Right renal pelvis (tissue), 4 donors: ENCODE measurements at regions not wholly inside any gene's neighbourhood (a gene's known extent, or its start where the extent isn't known, plus 50 kb on each side); places are given as distances from the start of the nearest gene placed in this dataset.

Source experiments
- DNase-seq, 4 donors: peaks; one replicate each; pipeline ENCODE4 v3.0.0-alpha.2; 2013; ENCODE audit warnings: low read depth in 4 of 4, low spot score in 3 of 4, missing footprints in 1 of 4

DNA sequence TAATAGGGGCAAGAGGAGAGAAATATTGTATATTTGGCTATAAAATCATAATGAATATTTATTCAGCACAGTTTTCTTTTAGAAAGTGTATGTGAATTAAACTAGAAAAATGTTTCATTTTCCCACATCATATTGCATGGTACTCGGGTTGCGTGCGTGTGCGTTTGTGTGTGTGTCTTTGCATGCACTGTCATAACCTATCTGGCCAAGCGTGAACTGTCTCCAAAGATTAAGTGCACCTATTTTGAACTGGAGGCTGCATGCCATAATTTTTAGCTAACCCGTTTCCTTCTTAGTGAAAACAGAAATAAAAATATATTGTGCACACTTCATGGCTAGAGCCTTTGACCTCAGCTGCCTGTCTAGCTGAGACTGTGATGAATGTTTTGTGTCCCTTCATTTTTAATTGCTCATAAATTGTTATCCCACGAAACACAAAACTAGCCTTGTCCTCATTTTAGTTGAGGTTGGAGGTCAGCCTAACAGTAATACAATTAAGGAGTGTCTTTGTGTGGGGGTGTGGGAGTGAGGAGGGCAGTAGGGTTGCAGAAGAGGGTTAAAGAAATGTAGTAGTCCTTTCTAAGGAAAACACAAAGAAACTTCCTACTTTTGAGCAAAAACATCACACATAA, 336.1 kb upstream of the POU3F2 start:
- DNase-seq: peak in 1 of 4 donors; percentile 12

DNA sequence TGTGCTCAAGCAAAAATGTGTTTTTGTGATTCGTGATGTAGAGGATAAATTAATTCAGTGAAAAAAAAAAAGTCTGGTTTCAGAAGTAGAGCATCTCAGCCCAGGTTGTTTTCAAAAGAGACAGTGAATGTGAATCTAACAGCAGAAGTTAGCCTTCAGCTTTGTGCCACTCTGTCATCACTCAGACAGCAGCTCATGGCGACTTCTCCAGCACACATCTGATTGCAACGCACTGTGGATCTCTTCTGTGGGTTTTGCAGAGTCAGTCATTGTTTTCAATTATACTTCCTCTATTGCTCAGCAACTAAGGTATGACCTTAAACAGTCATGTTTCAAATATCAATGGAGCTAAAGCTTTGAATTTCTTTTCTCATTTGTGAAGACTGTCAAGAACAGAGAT, 335.5 kb upstream of the POU3F2 start:
- no peak for DNase-seq

DNA sequence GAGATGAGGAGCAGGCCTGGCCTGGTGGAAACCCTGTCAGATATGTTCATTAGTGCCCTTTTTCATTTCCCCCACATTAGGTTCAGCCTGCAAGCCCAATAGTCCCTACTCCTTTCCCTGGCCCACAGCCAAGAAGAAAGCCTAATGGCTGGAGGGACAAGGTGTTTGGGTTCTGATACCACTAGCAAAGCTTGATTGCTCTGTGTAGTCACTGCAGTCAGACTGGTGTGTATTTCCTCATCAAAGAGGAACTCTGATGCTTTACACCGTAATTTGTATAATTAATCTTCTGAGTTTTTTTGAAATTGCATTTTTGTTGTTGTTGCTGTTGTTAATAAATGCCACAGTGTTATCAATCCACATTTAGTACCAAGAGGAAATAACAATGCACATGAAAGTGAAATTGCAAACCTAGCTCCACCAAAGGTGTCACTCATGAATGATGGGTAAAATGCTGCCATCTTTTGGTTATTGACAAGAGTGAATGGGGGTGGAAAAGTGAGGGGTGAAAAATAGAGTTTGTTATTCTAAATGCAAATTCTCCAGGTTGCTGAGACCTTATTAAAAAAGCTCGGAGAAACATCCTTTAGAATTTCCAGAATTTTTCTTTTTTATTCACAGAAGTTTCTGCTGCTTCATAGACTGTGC, 320.2 kb upstream of the POU3F2 start:
- DNase-seq: no peak

DNA sequence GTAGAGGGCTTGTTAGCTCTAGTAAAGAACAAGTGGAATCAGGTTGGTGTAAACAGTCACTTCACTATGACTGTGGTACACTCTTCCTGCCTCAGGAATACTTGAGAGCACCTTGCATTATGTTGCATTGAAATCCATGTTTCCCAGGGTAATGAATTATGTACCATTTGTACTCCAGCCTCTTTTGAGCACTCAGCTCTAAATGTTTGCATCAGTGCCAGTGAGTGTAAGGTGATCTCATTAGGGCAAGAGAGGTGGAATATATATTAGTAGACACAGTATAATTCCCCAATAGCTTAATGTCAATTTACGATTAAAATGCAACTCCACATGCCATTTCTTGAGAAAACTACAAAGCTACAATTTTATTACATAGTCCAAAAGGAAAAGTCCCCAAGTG, 319.6 kb upstream of the POU3F2 start:
- no peak for DNase-seq

DNA sequence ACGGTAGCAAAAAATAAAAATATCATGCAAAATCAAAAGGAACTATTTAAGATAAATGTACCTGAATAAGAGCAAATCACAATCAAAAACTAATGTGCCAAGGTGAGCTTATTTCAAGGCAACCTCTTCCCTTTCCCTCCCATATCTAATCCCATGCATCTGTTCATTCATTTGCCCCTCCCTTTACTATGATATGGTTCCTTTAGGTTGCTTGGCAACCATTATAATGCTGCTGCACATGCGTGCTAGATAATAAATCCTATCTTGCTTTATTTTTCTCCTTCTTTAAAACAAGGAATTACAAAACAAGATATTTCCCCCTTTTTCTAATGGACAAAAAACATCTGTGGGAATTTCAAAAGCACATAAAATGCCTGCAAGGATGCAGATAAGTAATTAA, 318.2 kb upstream of the POU3F2 start:
- no peak for DNase-seq

DNA sequence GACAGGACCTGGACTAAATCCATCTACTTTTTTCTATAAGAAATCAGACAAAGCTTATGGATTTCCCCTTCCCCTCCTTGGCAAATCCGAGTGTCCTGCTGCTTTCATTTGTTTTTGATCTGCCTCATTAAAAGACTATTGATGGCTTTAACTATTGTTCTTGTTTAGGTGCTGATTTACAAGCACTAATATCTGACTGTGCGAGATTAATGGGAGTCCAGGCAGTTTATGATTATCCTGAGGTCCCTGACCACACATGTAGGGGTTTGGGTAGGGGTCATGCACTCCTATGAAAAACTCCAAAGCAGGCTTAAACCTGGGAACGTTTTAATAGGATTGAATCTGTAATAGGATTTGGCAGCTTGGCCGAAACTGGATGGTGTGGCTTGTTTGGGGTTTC, 317.5 kb upstream of the POU3F2 start:
- DNase-seq: no peak

DNA sequence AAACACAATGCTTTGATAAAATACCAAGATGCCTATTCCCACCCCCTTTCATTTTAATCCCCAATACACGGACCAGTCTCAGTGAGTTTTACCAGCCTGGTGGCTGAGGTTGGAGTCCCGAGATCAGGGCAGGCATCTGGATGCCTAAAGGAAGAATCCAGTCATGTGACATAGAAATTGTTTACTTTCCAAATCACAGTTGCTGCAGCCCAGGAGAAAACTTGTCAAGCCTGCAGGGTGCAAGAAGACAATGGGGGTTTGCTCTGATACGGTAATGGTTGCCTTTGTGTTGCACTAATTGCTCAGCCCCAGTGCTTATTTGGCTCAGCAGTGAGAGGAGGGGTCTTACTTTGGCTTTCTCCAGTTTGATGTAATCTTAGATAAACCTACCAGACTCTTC, 308.5 kb upstream of the POU3F2 start:
- DNase-seq: no peak

DNA sequence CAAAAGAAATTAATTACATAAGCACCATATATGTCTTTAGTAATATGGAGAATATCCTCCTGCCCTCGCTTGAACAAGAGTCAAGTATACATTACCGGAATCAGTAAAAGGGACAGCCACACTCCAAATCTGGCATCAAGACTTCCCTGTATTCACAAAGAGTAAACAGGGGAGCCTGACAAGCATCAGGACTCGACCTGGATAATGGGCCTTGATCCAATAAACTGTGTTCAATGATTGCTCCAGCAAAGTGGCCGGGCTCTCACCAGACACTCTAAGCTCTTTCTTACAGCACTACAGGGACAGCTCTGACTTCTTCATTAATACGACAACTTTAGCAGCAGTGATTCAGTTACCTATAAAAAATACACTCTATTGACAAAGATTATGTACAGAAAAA, 307.9 kb upstream of the POU3F2 start:
- no peak for DNase-seq

DNA sequence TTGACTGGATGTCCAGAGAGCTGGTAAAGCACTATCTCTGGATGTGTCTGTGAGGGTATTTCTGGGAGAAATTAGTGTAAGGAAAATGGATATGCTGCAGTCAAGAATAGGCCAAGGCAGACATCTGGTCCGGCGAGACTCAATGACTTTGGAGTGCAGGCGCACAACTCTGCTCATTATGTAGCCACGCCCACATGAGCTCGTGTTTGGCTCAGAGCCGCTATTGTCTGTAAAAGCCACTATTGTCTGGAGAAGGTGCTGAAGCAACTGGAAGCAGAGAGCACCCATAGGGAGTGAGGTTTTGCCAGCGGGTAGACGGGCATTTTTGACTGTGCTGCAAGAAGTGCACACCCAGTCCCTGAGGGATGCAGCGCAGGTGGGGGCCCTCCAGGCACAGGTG, 305.0 kb upstream of the POU3F2 start:
- no peak for DNase-seq

DNA sequence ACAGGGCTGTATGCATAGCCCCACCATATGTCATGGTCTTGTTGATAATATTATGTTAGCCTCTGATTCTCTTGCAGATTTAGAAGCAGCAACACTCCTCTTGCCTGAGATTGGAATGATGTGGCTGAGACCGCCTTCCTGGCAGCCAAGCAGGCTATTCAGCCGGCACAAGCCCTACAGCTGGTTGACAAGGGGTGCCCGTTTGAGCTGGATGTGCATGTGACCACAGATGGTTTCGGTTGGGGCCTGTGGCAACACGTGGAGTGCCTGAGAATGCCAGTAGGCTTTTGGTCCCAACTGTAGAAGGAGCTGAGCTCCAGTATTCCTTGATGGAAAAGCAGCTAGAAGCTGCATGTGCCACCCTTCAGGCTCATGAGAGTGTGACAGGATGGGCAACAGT, 303.6 kb upstream of the POU3F2 start:
- no peak for DNase-seq

DNA sequence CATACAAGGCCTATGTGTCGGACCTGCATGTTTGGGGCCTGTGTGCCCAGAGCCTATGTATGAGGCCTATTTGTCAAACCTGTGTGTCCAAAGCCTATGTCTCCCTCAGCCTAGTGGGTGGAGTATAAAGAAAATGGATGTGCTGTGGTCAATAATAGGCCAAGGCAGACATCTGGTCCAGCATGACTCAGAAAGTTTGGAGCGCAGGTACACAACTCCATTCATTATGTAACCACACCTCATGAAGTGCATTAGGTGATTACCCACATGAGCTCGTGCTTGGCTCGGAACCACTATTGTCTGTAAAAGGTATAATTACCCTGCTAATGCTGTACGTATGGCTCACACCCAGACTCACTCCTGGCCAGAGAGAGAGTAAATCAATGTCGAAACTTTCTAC, 302.4 kb upstream of the POU3F2 start:
- DNase-seq: no peak

DNA sequence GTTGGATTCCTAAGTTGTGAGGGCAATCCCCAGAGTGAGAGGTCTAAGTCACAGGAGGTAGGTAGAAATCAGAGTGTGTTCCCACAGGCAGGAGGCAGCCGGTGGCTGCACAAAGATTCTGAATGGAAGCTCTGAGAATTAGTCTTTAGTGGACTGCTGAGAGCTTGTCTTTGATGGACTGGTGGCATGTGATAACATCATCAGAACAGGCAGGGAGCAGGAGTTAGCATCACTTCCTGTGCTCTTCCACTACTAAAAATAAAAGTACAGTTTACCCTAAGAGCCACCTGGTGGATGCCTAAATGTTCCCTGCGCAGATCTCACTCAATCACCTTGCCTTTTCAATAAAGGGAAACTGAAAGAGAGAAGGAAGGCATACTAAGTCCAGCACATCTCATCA, 294.6 kb upstream of the POU3F2 start:
- no peak for DNase-seq

DNA sequence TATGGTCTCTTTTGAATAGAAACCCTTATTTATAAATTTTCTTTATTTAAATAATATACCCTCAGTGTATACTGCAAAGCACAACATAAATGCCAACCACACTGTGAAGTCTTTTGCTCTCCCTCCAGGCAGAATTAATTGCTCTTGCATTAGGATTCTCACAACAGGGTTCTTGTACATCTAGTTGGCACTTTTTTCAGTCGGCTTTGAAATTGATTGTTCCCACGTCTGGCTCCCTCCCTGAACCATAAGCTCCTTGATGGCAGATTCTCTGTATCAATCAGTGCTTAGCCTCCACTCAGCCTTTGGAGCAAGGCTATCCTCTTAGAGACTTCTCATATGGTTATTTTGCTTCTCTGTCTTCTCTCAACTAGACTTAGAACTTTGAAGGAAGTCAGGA, 288.0 kb upstream of the POU3F2 start:
- no peak for DNase-seq

DNA sequence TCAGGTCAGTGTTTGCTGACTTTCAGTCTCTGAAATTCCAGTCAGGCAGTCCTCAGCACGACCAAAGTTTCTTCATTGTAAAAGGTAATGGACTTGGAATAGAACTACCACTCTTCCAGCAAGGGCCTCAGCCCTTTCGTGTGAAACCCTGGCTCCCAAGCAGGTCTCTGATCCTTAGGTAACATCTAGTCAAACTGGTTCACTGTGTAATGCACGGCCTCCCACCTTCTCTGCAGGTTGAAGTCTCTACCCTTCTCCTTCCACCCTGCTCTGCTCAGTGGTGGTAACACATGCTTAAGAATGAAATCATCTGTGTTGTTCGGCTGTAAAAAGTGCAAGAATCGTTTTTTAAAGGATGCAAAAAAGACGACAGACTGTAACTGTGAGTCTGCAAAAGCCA, 287.2 kb upstream of the POU3F2 start:
- DNase-seq: no peak

DNA sequence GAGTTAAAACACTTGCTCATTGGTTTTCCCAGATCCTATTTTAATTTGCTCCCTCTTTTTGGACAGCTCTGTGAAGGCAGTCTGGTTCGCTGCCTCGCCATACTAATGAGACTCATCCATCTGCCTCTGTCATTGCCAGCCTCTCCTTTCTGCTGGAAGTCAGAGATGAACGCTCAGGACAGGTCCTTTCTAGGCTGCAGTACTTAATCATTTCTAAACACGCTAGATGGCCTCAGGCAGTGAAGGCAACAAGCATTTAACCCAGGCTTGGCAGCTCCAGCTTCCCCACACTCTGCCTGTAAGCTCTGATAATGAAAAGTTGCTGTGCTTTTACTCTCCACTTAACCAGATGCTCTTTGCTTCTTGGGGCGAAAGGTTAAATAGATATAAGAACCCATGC, 286.7 kb upstream of the POU3F2 start:
- no peak for DNase-seq

DNA sequence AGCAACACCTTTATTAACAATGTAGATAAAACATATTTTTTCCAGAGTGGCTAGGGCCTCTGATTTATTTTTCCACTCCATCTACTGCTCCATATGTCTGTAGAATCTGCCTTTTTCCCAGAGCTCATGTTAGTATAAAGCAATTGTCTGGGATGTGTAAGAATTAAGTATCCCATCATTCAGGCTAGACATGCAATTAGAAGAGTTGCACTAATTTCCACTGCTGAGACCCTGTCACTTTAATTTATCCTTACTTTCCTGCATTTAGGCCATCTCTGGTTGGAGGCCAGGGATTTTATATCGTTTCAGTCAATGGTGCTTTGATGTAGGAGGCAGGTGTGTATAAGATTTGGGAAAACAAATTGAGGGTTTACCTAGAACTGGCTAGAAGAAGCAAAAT, 286.1 kb upstream of the POU3F2 start:
- DNase-seq: no peak

DNA sequence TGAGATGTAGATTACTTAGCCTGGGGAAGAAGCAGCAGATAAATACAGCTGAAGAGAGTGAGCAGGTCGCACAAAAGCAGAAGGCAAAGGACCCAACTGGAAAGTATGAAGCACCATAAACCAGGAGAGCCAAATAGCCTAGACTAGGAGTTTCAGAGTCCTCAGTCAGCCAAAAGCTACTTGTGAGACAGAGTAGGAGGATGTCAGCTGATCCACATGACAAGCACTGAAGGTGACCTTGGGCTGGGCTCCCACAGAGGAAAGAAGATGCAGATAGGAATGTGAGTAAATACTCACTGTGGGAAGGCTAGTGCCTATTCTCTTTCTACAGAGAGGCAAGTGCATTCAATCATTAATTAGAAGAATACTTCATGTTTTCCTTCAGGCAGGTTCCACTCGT, 274.0 kb upstream of the POU3F2 start:
- no peak for DNase-seq

DNA sequence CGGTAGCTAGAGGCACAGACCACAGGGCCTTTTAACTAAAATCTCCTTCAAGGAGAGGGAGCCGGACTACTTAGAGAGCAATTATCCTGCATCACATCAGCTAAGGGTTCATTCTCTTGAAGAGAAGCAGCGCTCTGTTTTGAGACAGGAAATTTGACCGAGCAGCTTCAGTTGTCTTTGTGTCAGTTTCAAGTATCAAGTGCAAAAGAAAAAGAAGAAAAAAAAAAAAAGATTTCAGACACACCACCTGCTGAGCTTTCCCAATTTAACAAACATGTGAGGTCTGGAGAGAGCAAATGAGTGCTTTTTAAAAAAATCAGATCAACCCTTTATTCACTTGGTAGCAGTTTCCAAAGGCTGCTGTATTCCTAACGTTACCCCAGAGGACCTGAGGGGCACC, 273.5 kb upstream of the POU3F2 start:
- no peak for DNase-seq

DNA sequence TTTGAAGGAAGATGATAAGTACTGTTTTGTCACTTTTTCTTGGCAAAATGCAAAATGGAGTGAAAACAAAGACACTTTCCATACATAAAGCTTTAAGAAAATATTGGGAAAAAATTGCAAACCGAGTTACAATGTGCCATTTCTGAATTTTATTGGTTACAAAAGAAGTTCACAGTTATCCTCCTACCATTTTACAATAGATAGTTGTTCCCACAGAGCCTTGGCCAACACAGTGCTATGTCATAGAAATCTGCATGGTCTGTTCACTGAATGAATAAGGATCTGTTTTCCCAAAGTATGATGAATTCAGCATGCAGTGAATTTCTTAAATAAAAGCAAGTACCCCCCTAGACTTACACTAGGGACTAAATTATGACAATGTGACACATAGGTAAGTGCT, 268.2 kb upstream of the POU3F2 start:
- DNase-seq: no peak

DNA sequence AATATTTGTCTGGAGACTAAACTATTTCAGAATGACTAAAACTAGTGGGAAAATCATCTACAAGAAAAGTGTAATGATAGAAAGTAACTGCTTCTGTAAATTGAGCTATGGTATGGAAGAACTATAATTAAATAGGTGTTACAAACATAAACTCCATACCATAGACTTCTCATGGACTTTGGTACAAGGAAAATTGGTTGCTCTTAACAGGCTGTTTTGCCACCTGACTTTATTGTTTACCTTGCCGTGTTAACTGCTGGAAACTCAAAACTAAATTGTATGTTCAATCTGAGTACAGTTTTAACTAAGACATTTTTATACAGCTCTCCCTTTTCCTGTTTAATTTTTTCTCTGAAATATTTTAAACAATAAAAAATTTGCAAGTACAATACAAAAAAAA, 261.8 kb upstream of the POU3F2 start:
- no peak for DNase-seq

DNA sequence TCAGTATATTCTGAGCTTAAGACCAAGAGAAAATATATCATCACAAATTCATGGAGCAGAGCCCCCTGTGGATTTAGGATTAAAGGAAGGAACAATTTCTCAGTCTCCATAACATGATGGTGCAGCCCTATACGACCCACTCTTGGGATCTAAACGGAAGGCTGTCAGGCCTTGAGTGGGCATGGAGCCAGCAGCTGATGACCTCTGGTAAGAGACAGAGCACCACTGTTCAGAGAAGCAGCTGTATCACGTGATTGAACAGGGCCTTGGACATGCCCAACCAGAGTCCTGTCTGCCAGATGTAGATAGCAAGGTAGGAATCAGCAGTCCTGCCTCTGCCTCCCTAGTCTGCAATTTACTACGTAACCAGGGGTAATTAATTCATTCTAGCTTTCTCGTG, 259.4 kb upstream of the POU3F2 start:
- DNase-seq: no peak

DNA sequence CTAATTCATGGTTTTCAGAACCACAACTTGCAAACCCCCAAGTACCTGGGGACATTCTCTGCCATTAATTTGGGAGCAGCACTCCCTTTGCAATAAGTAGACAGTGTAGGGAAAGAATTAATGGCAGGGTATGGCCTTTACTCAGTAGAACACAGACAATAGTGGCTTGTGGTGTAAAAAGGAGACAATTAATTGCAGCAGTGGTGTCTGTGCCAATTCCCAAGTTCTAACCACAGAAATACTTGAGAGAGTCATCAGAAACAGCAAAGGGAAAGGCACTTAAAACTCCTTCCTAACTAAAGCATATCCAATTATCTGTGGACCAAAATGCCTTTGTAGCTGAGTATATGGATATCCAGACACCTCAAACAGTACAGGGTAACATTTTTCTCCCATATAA, 257.6 kb upstream of the POU3F2 start:
- no peak for DNase-seq

DNA sequence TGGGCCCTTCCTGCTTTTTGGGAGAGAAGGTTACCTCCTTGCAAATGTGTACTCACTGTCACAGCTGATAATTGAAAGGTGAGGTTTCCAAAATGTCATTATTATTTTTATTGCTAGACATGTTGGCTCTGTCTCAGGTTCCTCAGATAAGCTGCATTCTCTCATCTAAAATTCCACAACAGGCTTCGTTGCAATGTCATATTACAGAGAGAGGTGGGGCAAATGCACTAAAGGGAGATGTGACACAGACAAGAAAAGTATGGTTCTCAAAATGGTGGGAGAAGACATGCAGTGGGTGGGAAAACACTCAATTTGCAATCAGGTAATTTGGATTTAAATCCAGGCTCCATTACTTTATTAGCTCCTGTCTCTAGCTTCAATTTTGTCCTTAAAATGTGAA, 256.4 kb upstream of the POU3F2 start:
- DNase-seq: no peak
